ENCODE measurements at regions not wholly inside any gene's neighbourhood (a gene's known extent, or its start where the extent isn't known, plus 50 kb on each side); places are given as distances from the start of the nearest gene placed in this dataset.

DNA sequence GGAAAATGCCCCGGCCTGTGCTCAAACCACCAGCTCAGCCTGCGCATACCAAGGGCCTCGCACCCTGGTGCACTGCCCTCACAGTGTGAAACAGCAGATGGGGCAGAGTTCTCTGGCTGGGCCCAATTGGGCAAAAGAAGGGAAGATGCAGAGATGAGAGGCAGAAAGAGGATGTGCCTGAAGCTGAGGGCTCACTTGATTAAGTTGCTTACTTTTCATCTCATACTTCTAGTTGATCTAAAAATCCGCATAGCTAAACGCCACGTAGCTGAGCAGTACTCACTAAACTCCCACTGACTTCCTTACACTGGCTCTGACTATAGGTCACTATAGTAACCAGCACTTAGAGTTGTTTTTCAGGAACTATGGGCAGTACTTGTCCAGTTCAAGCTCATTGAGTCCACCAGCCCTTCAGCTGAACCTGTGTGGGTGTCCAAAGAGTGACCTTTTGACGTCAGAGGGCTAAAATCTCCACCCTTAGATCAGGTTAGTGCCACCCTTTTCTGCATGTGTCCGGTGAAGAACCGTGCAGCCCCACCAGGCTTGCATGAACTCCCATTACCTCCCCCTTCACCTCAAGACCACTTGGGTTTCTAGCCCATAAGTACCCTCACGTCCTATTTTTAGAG lies 215.2 kb downstream of the AUH start:
- H3K27me3 ChIP-seq = no peaks in the 10 kb centered on the region
- no peaks in the 10 kb centered on the region for H3K9me3 ChIP-seq
- H3K4me3 ChIP-seq = no peak overlapping the region
- 93% methylated on average over 10 of the region's 10 CpGs for WGBS
- no peak for DNase-seq (ENCODE audit: low spot score in 2 of 2)
- H3K27ac ChIP-seq = no peak overlapping the region
- H3K4me1 ChIP-seq = peaks cover 15% of the 10 kb centered on the region
- no peaks in the 10 kb centered on the region for H3K36me3 ChIP-seq
- TF ChIP-seq POLR2AphosphoS5 (IDR thresholded peaks at IDR 0.05) = no peak
- no peak for TF ChIP-seq EP300 (IDR thresholded peaks at IDR 0.05)
- no peak for TF ChIP-seq CTCF (IDR thresholded peaks at IDR 0.05)

- WGBS = 89% methylated on average over 5 of the region's 5 CpGs
- Histone ChIP-seq H3K27ac (no peak overlapping the region), H3K4me1 (peaks cover 18% of the 10 kb centered on the region), H3K27me3 (no peaks in the 10 kb centered on the region), H3K9me3 (no peaks in the 10 kb centered on the region), H3K4me3 (no peak overlapping the region), H3K36me3 (no peaks in the 10 kb centered on the region)
- DNase-seq (ENCODE audit: low spot score in 2 of 2) = no peak
- no peak for TF ChIP-seq CTCF (IDR thresholded peaks at IDR 0.05)
- no peak for TF ChIP-seq POLR2AphosphoS5 (IDR thresholded peaks at IDR 0.05)
- TF ChIP-seq POLR2A (IDR thresholded peaks at IDR 0.05) = no peak
- TF ChIP-seq EP300 (IDR thresholded peaks at IDR 0.05) = no peak
These were observed 214.5 kb downstream of the AUH start for GRCh38 chr9:91147079-91147708.

- Histone ChIP-seq H3K27me3 (no peaks in the 10 kb centered on the region), H3K36me3 (no peaks in the 10 kb centered on the region), H3K4me1 (peaks cover 18% of the 10 kb centered on the region), H3K4me3 (no peak overlapping the region), H3K9me3 (no peaks in the 10 kb centered on the region), H3K27ac (no peak overlapping the region)
- no peak for DNase-seq (ENCODE audit: low spot score in 2 of 2)
- 52% methylated on average over 4 of the region's 4 CpGs for WGBS
- TF ChIP-seq POLR2AphosphoS5 (IDR thresholded peaks at IDR 0.05) = no peak
- no peak for TF ChIP-seq POLR2A (IDR thresholded peaks at IDR 0.05)
- TF ChIP-seq CTCF (IDR thresholded peaks at IDR 0.05) = no peak
- no peak for TF ChIP-seq EP300 (IDR thresholded peaks at IDR 0.05)
These were observed 213.4 kb downstream of the AUH start for GRCh38 chr9:91148306-91148705.

GRCh38 chr9:91150273-91150997 lies 211.3 kb downstream of the AUH start:
- WGBS = 80% methylated on average over 3 of the region's 3 CpGs
- Histone ChIP-seq H3K4me3 (no peak overlapping the region), H3K4me1 (peaks cover 3% of the 10 kb centered on the region), H3K27ac (peak overlapping the region; percentile 64), H3K36me3 (no peaks in the 10 kb centered on the region), H3K9me3 (no peaks in the 10 kb centered on the region), H3K27me3 (no peaks in the 10 kb centered on the region)
- TF ChIP-seq EP300 (IDR thresholded peaks at IDR 0.05) = no peak
- no peak for TF ChIP-seq POLR2A (IDR thresholded peaks at IDR 0.05)
- no peak for TF ChIP-seq POLR2AphosphoS5 (IDR thresholded peaks at IDR 0.05)
- no peak for TF ChIP-seq CTCF (IDR thresholded peaks at IDR 0.05)
- DNase-seq (ENCODE audit: low spot score in 2 of 2) = no peak

DNA sequence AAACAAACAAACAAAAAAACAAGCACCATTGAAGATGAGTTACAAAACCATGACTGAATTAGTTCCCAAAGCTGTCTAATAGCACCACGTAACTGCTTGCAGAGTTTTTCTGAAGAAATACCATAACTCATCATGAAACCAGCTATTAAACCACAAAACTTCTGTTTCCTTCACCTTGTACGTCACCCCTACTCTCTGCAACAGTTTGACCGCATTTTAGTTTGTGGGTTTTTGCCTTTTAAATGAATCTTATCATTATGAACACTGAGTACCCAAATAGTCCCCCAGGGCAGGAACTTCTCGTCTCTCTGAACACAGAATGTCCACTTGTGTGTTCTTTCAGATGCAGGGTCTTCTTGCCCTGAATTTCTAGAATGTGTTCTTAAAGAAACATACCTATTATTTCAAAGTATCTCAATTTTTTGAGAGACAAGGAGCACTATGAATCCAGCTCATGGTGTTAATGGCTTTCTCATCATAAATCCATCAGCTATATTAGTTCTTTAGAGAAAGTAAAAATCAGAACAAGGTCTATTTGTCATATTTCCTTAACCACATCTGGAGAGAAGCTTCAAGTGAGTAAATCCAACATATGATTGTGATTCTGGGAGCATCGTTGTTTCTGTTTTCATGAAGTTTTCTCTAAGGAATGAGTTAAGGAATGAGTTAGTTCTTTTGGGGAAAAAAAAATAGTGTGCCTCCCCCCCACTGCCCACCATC lies 210.6 kb downstream of the AUH start:
- Histone ChIP-seq H3K4me1 (peaks cover 3% of the 10 kb centered on the region), H3K27ac (peak overlapping the region; percentile 62), H3K27me3 (no peaks in the 10 kb centered on the region), H3K9me3 (no peaks in the 10 kb centered on the region), H3K4me3 (no peak overlapping the region), H3K36me3 (no peaks in the 10 kb centered on the region)
- DNase-seq (ENCODE audit: low spot score in 2 of 2) = no peak
- 53% methylated on average over 5 of the region's 5 CpGs for WGBS
- no peak for TF ChIP-seq POLR2AphosphoS5 (IDR thresholded peaks at IDR 0.05)
- no peak for TF ChIP-seq CTCF (IDR thresholded peaks at IDR 0.05)
- no peak for TF ChIP-seq EP300 (IDR thresholded peaks at IDR 0.05)
- no peak for TF ChIP-seq POLR2A (IDR thresholded peaks at IDR 0.05)
